Liver (tissue), 8 donors: ENCODE measurements at regions not wholly inside any gene's neighbourhood (a gene's known extent, or its start where the extent isn't known, plus 50 kb on each side); places are given as distances from the start of the nearest gene placed in this dataset.

Experiments used
- DNase-seq: peaks from one replicate; pipeline ENCODE4 v3.0.0-alpha.2; 2017; ENCODE audit warnings: low spot score
- H3K27ac ChIP-seq, 2 donors: one replicate each; pipeline ENCODE4 v1.7.0; 2013; ENCODE audit warnings: inconsistent platforms in 2 of 2, low read length in 2 of 2, control low read depth in 1 of 2, low read depth in 1 of 2, mild to moderate bottlenecking in 1 of 2
- H3K27me3 ChIP-seq, 4 donors: one replicate each; pipeline versions ENCODE4 v1.6.1 to v1.7.0; 2013; ENCODE audit warnings: low read length in 3 of 4, inconsistent platforms in 1 of 4, mild to moderate bottlenecking in 1 of 4, moderate library complexity in 1 of 4; ENCODE audit not compliant: control insufficient read depth in 4 of 4, insufficient read depth in 4 of 4
- H3K36me3 ChIP-seq, 4 donors: one replicate each; pipeline versions ENCODE4 v1.6.1 to v1.7.0; 2013; ENCODE audit warnings: low read length in 3 of 4, mild to moderate bottlenecking in 3 of 4, low read depth in 1 of 4, moderate library complexity in 1 of 4; ENCODE audit not compliant: control insufficient read depth in 4 of 4, insufficient read depth in 3 of 4
- H3K4me1 ChIP-seq, 4 donors: one replicate each; pipeline versions ENCODE4 v1.6.1 to v1.7.0; 2013; ENCODE audit warnings: low read length in 3 of 4, mild to moderate bottlenecking in 3 of 4, moderate library complexity in 1 of 4; ENCODE audit not compliant: control insufficient read depth in 4 of 4, insufficient read depth in 4 of 4
- H3K4me3 ChIP-seq, 3 donors: one replicate each; pipeline versions ENCODE4 v1.6.1 to v1.7.0; 2013; ENCODE audit warnings: low read length in 3 of 3, control low read depth in 1 of 3, low read depth in 1 of 3, mild to moderate bottlenecking in 1 of 3
- H3K9ac ChIP-seq, 2 donors: one replicate each; pipeline ENCODE4 v1.7.0; 2013; ENCODE audit warnings: low read length in 2 of 2, mild to moderate bottlenecking in 2 of 2, moderate library complexity in 2 of 2, control low read depth in 1 of 2, low read depth in 1 of 2
- H3K9me3 ChIP-seq, 4 donors: one replicate each; pipeline versions ENCODE4 v1.6.1 to v1.7.0; 2013; ENCODE audit warnings: low read length in 3 of 4; ENCODE audit not compliant: control insufficient read depth in 4 of 4
- ATF3 ChIP-seq: IDR thresholded peaks from 2 replicates; pipeline ENCODE4 v1.6.1; 2016; ENCODE audit warnings: antibody characterized with exemption
- CTCF ChIP-seq: fragments of 150-350 bp; IDR thresholded peaks from 2 replicates; pipeline ENCODE4 v1.5.1; 2017; ENCODE audit warnings: improper control_type of control experiment, low read depth, low read length; ENCODE audit not compliant: missing input control
- EGR1 ChIP-seq, 2 donors: IDR thresholded peaks; 2 replicates each; pipeline ENCODE4 v1.6.1; 2016 to 2018; ENCODE audit warnings: antibody characterized with exemption in 2 of 2, low read depth in 2 of 2
- FOXA1 ChIP-seq: IDR thresholded peaks from 2 replicates; pipeline ENCODE4 v1.6.1; 2016; ENCODE audit warnings: antibody characterized with exemption
- FOXA2 ChIP-seq: IDR thresholded peaks from 2 replicates; pipeline ENCODE4 v1.6.1; 2016; ENCODE audit warnings: antibody characterized with exemption
- GABPA ChIP-seq, 2 donors: IDR thresholded peaks in 1 of 2; conservative IDR thresholded peaks in 1 of 2; 2 replicates each; pipeline ENCODE4 v1.6.1; 2016; ENCODE audit warnings: antibody characterized with exemption in 2 of 2, mild to moderate bottlenecking in 1 of 2, moderate library complexity in 1 of 2
- HNF4A ChIP-seq, 2 donors: conservative IDR thresholded peaks; 2 replicates each; pipeline ENCODE4 v1.6.1; 2016; ENCODE audit warnings: antibody characterized with exemption in 2 of 2, mild to moderate bottlenecking in 2 of 2
- HNF4G ChIP-seq: IDR thresholded peaks from 2 replicates; pipeline ENCODE4 v1.6.1; 2016; ENCODE audit warnings: antibody characterized with exemption
- JUND ChIP-seq, 2 donors: IDR thresholded peaks; 2 replicates each; pipeline ENCODE4 v1.6.1; 2016; ENCODE audit warnings: antibody characterized with exemption in 2 of 2
- NR2F2 ChIP-seq: IDR thresholded peaks from 2 replicates; pipeline ENCODE4 v1.6.1; 2016; ENCODE audit warnings: antibody characterized with exemption
- RAD21 ChIP-seq, 2 donors: IDR thresholded peaks; 2 replicates each; pipeline ENCODE4 v1.6.1; 2016; ENCODE audit warnings: antibody characterized with exemption in 2 of 2, mild to moderate bottlenecking in 2 of 2
- RXRA ChIP-seq, 2 donors: IDR thresholded peaks; 2 replicates each; pipeline ENCODE4 v1.6.1; 2017 to 2018; ENCODE audit warnings: antibody characterized with exemption in 2 of 2, mild to moderate bottlenecking in 1 of 2
- SP1 ChIP-seq: IDR thresholded peaks from 2 replicates; pipeline ENCODE4 v1.6.1; 2018; ENCODE audit warnings: antibody characterized with exemption, mild to moderate bottlenecking
- TAF1 ChIP-seq: conservative IDR thresholded peaks from 2 replicates; pipeline ENCODE4 v1.6.1; 2016; ENCODE audit warnings: antibody characterized with exemption, mild to moderate bottlenecking
- YY1 ChIP-seq: IDR thresholded peaks from 2 replicates; pipeline ENCODE4 v1.6.1; 2016; ENCODE audit warnings: antibody characterized with exemption, mild to moderate bottlenecking
- ZBTB33 ChIP-seq: IDR thresholded peaks from 2 replicates; pipeline ENCODE4 v1.6.1; 2016; ENCODE audit warnings: antibody characterized with exemption
- WGBS: extraction: QIAGEN DNeasy Blood & Tissue Kit; methylation state at CpG from one replicate; pipeline ENCODE4 v1.1.7; 2013; 5-methylcytosine and 5-hydroxymethylcytosine counted together
- TF ChIP-seq, protein P1 (sequence below): IDR thresholded peaks from 2 replicates; pipeline ENCODE4 v1.6.1; 2016; ENCODE audit warnings: antibody characterized with exemption, mild to moderate bottlenecking
- TF ChIP-seq, protein P2 (sequence below): IDR thresholded peaks from 2 replicates; pipeline ENCODE4 v1.6.1; 2016; ENCODE audit warnings: antibody characterized with exemption
- donor health status: healthy.
- donor health status: healthy.
- donor health status: healthy.
- donor health status: healthy.
- donor health status: healthy.

DNA sequence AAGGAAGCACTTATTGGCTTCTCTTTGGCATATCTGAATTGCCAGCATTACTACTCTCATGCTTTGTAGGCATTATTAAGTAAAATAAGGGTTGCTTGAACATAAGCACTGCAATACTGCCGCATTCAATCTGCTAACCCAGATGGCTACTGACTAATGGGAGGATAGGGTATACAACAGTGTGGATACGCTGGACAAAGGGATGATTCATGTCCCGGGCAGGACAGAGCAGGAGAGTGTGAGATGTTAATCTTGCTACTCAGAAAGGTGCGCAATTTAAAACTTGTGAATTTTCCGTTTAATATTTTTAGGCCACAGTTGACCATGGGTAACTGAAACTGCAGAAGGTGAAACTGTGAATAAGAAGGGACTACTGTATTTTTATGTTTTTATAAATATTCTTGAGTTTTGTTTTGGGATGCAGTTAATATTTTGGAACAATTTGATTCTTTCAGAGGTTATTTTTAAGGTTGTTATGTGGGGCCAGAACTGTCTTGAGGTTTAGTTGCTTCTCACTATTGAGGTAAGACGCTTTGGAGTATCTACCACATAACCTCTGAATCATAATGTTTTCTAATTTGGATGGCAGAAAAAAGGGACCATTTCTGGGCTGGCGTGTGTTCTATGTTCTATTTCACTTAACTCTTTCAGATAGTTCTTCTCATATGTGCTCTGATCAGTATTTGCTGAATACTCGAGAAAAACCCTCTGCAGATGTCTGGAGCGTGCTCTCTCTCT is 75.7 kb upstream of the SYPL1 start (continued):
- TF ChIP-seq JUND (IDR thresholded peaks at IDR 0.05) (no peak), YY1 (no peak), RXRA (IDR thresholded peaks at IDR 0.05) (no peak), ATF3 (no peak), HNF4G (no peak)

- H3K27me3 ChIP-seq, result no peaks in the 10 kb centered on the region
- H3K9me3 ChIP-seq, result no peaks in the 10 kb centered on the region
- whole genome bisulfite sequencing, result 96% methylated on average over 3 of the region's 3 CpGs
- DNase-seq, result no peak
- no peak overlapping the region for H3K27ac ChIP-seq
- H3K36me3 ChIP-seq, result no peaks in the 10 kb centered on the region
- peaks cover 0 to 16% (median 3%) of the 10 kb centered on the region in 4 donors for H3K4me1 ChIP-seq
- no peak overlapping the region for H3K9ac ChIP-seq
- TF ChIP-seq RXRA (IDR thresholded peaks at IDR 0.05) (no peak), ATF3 (no peak), FOXA1 (no peak), FOXA2 (no peak), NR2F2 (no peak), EGR1 (IDR thresholded peaks at IDR 0.05; ENCODE audit: low read depth in 2 of 2) (no peak), CTCF (no peak), YY1 (no peak), HNF4G (no peak), HNF4A (conservative IDR thresholded peaks at IDR 0.05) (no peak), GABPA (IDR thresholded peaks at IDR 0.05 in 1 of 2, conservative IDR thresholded peaks at IDR 0.05 in 1 of 2) (no peak), TAF1 (no peak), JUND (IDR thresholded peaks at IDR 0.05) (no peak), SP1 (no peak), ZBTB33 (no peak), RAD21 (IDR thresholded peaks at IDR 0.05) (no peak)
- TF ChIP-seq, protein P1, sequence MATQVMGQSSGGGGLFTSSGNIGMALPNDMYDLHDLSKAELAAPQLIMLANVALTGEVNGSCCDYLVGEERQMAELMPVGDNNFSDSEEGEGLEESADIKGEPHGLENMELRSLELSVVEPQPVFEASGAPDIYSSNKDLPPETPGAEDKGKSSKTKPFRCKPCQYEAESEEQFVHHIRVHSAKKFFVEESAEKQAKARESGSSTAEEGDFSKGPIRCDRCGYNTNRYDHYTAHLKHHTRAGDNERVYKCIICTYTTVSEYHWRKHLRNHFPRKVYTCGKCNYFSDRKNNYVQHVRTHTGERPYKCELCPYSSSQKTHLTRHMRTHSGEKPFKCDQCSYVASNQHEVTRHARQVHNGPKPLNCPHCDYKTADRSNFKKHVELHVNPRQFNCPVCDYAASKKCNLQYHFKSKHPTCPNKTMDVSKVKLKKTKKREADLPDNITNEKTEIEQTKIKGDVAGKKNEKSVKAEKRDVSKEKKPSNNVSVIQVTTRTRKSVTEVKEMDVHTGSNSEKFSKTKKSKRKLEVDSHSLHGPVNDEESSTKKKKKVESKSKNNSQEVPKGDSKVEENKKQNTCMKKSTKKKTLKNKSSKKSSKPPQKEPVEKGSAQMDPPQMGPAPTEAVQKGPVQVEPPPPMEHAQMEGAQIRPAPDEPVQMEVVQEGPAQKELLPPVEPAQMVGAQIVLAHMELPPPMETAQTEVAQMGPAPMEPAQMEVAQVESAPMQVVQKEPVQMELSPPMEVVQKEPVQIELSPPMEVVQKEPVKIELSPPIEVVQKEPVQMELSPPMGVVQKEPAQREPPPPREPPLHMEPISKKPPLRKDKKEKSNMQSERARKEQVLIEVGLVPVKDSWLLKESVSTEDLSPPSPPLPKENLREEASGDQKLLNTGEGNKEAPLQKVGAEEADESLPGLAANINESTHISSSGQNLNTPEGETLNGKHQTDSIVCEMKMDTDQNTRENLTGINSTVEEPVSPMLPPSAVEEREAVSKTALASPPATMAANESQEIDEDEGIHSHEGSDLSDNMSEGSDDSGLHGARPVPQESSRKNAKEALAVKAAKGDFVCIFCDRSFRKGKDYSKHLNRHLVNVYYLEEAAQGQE, result no peak
- TF ChIP-seq, protein P2, sequence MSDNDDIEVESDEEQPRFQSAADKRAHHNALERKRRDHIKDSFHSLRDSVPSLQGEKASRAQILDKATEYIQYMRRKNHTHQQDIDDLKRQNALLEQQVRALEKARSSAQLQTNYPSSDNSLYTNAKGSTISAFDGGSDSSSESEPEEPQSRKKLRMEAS, result no peak
- H3K4me3 ChIP-seq, result no peak overlapping the region
These were observed 73.6 kb upstream of the SYPL1 start for GRCh38 chr7:106185719-106186118.
